ENCODE measurements at regions not wholly inside any gene's neighbourhood (a gene's known extent, or its start where the extent isn't known, plus 50 kb on each side); places are given as distances from the start of the nearest gene placed in this dataset.
"Not testable (repeated sequence)": the region's sequence is repeated elsewhere in the genome, so short reads cannot be mapped to it uniquely, and the experiment has no call there.

DNA sequence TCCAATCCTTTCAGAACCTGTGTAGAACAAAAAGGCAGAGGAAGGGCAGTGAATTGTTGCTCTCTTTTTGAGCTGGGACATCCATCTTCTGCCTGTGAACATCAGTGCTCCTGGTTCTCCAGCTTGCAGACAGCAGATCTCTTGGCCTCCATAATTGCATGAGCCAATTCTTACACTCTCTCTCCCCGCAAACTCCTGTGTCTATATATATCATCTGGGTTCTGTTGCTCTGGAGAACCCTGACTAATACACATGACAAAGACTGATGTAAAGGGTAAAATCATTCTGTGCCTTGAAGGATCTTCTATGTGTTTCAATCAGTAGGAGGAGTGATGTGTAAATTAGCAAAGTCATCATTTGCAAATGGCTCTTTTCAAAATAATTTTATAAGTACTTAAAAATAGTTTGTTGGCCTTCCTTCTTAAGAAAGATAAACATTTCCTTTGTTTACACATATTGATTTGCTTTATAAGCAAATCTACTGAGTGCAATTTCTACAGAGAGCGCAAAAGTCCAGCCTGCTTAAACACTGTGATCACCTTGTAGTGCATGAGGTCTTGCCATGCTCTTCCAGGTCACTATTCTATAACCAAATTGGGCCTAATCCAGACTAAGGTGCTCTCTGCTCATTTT, 154.9 kb upstream of the ANKRD28 start:
- DNase-seq = no peak

DNA sequence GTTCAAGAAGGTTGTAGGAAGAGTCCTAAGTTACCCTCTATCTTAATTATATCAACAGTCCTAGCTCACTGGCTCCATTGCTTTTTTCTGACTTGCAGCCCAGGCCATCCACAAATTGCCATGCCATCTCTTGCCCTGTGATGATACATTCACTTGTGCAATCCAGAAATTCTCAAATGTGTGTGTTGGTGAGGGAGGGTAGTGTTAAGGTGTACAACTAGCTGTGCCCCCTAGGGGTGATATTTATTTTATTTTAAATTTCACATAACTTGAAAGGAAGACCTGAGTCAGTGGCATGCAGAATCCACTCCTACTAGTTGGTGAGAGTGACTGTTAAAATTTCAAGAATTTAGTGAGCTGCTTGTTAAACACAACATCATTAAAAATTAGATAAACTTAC, 156.1 kb upstream of the ANKRD28 start:
- DNase-seq = no peak

DNA sequence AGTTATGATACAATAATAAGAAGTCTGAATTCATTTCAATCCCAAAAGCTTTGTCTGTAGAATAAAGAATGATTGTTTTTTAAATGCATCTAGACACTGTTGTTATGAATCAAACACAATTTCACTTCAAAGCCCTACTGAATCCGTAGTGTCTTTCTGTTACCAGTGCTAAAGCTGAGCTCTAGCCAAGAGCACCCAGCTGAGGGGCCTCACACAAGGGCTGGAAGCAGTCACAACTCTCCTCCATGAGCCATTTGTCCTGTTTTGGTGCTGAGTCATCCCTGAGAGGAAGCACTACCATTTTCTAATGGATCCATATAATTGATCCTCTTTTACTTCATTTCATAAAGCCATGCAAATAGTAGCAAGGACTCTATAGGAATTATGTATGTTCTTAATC, 158.2 kb upstream of the ANKRD28 start:
- DNase-seq = no peak

DNA sequence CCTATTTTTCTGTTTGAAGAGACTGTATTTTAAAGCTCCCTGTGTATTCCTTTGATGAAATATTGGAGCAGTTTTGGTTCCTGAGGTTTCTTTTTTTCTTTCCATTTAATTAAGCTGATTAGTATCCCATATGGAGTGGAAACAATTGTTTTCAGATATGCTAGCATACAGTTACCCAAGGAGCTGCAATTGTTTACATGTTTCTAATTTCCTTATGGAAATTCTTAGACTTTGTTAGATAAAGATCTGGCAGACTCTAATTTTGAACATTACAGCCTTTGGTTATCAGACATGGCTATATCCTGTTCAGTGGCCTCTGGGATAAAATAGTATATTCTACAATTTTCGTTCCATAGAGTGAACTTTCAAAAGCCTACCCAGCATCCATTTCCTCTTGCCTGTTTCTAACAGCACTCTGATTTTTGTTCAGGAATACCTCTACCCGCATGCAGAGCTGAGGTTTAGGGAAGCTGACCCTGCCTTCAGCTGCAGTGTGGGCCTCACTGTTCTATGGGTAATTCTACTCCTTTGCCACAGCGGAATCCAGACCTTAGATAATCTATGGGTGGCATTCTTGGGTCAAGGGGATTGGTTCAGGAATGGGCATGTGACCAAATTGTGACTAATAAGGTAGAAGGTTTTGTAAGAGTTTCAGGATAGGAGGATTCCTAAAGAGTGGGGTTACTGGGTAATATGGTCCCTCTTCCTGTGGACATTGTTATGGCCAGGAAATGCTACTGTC, 161.1 kb upstream of the ANKRD28 start:
- no peak for DNase-seq

DNA sequence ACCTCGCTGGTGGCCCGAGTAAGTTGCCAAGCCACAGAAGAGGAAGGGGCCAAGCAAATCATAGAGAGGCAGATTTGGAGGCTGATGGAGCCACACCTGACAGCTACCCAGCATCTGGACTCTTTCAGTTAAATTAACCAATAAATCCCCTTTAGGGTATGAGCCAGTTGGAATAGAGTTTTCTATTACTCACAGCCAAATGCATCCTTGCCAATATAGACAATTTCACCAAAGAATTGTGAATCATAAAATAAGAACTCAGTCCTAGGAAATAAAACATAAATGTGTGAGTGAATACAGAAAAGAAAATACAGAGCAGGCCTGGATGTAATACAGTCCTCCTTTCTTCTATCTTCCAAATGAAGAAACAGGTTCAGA, 161.6 kb upstream of the ANKRD28 start:
- DNase-seq = no peak

DNA sequence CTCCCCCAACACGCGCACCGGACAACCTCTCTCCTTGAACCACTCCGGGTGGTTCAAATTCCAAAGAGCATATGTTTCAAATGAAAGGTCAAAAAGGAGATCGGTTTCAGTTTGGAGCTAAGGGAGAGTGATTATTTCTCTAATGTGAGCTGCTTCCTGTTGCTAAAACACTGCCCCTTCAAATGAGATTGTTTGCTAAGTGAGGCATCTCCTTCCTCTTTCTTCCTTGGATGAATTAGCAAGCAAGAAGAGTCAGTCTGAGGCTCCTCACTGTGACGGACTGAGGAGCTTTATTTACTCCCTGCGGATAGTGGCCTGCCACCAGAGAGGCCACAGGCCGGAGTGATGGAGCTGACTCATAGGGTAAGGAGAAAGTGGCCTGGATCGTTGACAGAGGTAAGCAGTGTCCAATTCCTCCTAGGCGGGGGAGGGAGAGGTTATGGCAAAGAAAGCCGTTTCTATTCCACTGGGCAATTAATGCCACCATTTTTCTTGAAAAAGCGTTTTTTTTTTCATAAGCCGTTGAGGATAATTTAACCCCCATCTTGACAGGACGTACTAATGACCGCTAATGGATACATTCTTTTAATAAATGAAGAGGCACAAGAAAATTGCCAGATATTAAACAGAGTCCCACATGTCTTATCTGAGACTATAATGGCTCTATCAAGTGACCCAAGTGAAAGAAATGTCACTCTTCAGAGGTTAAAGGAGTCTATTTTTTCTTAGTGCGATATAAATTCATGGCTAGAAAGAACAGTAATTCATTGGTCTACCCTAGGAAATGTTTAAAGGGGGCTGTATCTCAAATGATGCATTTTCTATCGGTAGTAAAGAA, 167.0 kb upstream of the ANKRD28 start:
- no peak for DNase-seq

DNA sequence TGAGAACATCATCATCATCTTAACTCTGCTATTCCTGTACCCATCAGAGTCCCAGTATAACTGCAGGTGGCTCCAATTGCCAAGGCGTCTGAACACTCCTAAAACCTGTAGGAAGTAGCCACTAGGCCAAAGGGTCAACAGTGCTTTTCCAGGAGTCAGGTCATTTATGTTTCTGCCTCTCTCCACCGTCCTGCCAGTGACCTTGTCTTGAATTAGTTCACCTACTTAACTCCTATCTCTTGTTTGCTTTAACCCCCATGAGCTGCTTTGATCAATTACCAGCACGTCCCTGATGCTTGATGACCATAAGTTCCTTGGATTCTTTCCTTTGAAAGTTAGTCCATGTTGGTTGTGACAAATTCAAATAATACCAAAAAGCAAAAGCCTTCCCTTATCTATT, 169.8 kb upstream of the ANKRD28 start:
- DNase-seq = no peak

DNA sequence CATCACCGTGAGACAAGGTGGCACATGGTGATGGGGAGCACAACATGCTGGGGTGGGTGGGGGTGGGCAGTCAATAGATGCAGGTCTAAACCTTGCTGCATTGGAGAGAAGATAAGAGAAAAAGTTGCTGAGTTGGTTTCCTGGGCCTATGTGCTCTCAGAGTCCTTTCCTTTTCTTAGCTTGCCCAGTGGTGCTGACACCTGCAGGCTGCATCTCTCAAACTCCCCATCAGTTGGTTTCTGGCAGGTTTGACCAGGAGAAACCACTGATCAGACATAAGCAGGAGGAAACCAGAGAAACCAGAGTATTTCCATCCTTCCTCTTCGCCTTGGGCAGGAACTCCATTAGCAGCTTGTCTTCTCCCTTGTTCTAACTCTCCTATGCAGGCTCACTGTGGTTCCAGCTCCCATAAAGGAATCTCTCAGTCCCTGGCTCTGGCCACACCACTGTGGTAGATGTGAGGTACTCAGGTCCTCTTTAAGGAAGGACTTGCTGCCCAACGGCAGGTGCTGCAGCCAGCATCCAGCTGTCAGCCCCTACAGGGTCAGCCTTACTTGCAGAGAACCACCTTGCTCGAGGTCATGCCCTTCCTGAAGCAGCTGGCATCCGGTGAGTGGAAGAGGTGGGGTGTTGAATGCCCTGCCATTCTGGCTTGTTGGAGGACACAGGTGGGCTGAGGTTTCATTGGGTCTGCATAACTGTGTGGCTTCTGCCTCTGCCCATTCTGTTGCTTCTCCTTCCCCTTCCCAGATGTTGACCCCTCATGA, 172.3 kb upstream of the ANKRD28 start:
- DNase-seq = no peak

DNA sequence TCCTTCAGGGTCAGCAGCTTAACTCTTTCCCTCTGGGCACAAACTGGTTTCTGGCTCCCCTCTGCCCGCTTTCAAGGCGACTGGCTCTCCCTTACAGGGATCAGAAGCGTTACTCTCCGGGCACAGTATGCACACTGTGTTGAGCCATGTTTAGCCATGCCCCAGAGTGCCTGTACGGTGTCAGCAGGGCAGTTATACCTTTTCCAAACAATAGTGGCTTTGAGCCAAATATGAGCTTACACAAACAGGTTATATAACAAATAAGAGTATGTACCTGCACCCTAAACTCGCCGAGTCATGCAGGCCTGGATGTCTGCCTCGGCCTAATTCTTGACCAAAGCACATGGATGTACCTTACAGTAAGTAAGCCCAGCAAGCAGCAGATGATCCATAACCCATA, 175.6 kb upstream of the ANKRD28 start:
- no peak for DNase-seq

DNA sequence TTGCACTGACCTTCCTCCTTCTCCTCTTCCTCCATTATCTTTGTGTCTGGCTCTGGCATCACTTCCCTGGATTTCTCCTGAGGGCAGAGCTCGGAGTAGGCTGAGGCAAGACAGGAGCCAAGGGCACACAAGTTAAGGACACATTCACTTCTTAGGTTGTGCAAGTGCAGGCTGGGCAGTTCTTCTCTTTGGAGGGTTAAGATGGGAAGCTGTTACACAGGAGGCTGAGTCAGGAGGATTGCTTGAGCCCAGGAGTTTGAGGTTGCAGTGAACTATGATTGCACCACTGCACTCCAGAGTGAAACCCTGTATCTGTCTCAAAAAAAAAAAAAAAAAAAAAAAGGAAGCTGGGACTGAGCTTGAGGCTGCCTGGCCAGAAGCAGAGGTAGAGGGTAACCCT, 176.2 kb upstream of the ANKRD28 start:
- no peak for DNase-seq

DNA sequence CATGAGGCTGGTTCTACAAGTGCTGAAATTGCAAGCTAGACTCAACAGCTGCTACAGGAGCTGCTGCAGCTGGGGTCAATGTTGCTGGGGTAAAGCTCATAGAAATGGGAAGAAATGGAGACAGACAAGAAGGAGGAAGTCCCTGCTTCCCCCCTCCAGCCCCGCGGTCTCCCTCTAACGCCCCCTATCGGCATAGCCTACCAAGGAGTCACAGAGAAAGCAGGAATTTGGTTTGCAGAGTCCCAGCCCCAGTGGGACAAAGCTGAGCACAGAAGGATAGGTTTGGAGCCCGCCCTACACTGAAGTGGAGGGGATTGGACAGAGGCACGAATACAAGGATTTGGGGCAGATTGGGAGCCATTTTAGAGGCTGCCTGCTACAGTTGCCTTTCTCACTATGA, 176.9 kb upstream of the ANKRD28 start:
- no peak for DNase-seq

DNA sequence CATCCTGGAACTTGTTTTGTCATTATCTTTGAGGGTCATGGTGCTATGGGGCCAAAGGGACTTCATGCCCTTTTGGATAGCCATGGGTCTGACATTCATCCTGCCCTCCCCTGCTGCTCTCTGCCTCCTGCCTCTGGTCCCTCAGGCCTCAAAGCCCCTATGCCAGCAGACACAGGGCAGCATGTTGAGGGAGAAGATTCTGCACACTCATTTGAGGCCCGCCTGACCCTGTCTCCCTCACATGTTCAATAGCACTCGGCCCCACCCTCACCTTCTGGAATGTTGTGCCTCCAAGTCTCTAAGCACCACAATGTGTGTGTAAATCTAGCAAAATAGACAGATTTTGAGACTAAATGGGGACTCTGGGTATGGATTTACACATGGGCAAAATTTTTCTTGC, 178.7 kb upstream of the ANKRD28 start:
- no peak for DNase-seq

DNA sequence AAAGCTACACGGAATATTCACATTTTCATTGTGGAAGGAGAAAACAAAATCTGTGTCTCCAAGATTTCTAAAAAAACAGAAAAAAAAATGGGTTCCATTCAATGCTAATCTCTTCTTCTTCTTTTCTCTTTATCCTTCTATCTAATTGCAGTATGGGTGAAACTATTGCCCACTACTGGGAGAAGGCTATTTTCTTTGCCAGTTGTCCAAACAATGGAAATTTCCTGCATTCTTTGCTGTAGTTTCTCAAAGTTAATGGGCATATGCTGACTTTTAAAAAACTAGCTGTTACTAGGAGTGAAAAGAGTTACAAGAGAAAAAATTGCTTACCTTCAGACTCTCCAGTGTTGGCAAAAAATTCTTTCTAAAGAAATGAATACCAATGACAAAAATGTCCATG, 179.3 kb upstream of the ANKRD28 start:
- no peak for DNase-seq

DNA sequence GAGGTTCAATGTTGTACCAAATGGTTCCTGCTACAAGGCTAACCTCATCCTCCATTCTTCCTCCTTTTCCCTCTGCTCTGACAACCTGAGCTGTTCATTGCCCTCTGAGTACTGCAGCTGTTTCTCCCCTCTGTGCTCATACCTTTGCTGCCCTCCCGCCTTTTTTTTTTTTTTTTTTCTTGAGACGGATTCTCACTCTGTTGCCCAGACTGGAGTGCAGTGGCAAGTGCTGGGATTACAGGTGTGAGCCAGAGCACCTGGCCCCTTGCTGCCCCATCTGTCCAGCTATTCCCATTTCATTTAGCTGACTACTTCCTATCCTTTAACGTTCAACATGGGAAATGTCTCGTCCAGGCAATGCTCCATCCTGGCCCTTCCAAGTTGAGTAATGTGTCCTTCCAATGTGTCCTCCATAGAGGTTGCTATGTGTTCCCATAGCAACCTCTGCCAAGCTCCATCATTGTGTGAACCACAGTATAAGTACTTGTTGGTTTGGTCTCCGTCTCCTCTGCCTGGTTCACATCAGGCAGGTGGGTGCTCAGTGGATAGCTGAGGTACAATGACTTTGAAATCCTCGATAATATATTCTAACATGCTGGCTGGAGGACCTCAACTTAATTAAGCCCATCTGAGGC, 179.9 kb upstream of the ANKRD28 start:
- no peak for DNase-seq

DNA sequence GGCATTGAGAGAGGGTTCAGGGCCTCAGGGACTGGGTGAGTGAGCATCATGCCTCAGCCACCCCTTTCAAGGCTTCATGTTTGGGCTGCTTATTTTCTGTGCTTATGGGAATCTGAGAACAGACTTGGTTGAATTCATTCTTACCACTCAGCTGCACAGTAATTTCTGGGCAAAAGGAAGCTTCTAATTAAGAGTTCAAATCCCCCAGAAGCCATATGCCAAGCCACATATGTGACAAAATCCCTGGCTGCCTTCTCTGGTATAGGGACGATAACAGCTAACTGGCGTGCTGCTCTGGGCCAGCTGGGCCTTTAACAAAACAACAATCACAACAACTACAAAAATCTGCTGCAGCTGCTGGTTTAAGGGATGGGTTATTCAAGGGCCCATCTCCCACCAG, 181.0 kb upstream of the ANKRD28 start:
- DNase-seq = no peak

DNA sequence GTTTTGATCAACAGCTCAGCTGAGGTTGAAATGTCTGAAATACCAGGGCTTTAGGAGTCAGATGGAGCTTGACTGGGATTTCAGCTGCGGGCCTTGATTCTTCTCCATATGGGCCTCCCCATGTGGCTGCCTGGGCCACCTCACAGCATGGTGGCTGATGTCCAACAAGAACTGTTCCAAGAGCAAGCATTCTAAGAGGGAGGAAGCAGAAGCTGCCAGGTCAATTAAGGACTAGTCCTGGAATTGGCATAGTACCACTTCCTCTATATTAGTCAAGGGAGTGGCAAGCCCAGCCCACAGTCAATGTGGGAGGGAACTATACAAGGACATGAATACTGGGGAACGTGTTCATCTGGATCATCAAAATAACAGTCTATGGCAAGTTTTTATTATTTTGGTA, 181.7 kb upstream of the ANKRD28 start:
- DNase-seq = no peak

DNA sequence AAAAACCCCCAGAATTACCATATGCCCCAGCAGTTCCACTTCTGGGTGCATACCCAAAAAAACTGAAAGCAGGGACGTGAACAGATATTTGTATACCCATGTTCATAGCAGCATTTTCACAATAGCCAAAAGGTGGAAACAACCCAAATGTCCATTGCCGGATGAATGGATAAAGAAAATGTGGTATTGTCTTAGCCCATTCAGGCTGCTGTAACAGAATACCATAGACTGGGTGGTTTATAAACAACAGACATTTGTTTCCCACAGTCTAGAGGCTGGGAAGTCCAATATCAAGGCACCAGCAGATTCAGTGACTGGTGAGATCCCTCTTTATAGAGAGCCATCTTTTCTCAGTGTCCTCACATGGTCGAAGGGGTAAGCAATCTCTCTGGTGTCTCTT, 182.1 kb upstream of the ANKRD28 start:
- DNase-seq = no peak

DNA sequence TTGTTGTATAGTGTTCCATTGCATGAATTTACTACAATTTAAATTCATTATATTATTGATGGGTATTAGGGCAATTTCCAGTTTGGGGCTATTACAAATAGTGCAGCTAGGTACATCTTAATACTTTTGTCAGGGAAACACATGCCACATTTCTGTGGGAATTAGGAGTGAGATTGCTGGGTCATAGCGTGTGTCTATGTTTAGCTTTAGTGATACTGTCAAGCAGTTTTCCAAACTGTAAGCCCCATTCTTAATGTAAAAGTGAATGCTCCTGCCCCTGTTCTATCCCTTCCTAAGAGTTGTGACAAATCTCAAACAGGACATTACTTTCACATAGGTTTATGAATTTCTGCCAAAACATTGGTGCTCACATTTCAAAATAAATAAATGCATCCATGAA, 184.5 kb upstream of the ANKRD28 start:
- DNase-seq = no peak

DNA sequence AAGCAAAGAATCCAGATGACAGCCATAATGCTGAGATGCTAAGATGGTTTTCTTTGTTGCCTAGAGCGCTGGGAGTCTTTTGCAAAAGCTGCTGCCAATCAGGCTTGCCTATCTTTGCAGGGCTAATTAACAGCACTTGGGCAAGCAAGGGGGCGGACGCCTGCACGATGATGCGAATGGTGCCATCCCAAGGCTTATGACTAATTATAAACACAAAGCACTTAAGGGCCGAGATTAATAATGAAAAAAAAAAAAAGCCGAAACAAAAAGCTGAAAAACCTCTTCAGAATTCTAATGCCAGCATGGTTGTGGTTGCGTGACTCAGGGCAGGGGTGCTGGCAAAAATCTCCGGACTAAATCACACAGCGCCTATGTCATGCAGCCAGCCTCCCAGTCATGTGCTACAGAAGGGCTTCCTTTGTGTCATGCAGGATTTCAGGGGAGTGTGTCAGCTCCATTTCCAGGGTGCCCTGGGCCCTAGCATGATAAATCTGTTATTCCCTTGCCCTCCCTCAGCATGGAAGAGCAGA, 185.0 kb upstream of the ANKRD28 start:
- DNase-seq = no peak

DNA sequence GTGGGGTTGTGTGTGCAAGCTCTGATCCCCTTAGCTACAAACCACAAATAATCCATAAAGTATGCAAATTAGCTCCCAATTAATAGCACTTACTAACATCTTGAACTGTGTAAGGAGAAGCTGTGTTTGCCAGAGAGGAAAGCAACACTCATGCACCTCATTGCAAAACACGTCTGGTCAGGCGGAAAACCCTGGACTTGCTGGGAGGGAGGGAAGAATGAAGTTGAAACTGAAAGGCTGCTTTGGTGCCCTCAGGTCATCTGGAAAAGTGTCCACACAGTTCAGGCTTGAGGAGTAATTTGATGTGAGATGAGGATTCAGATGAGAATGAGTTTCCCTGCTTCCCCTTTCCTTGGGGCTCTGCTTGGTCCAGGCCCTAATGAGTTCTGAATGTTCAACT, 185.5 kb upstream of the ANKRD28 start:
- no peak for DNase-seq

DNA sequence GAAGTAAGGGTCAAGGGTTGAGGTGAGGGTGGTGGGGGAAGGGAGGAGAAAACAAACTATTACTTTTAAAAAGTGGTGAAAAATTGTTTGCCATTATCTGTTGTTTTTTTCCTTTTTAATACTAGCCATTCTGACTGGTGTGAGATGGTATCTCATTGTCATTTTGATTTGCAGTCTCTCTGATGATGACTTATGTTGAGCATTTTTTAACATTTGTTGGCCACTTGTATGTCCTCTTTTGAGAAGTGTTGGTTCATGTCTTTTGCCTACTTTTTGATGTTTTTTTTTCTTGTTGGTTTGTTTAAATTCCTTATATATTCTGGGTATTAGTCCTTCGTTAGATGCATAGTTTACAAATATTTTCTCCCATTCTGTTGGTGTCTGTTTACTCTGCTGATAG, 185.9 kb upstream of the ANKRD28 start:
- DNase-seq = no peak

DNA sequence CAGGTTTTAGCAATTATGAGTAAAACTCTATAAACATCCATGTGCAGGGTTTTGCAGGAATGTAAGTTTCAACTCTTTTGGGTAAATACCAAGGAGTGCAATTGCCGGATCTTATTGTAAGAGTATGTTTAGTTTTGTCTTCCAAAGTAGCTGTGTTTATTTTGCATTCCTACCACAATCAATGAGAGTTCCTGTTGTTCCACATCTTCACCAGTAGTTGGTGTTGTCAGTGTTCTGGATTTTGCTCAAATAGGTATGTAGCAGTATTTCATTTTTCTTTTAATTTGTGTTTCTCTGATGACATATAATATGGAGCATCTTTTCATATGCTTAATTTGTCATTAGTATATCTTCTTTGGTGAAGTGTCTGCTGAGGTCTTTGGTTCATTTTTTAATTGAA, 185.1 kb upstream of the GALNT15 start:
- no peak for DNase-seq

DNA sequence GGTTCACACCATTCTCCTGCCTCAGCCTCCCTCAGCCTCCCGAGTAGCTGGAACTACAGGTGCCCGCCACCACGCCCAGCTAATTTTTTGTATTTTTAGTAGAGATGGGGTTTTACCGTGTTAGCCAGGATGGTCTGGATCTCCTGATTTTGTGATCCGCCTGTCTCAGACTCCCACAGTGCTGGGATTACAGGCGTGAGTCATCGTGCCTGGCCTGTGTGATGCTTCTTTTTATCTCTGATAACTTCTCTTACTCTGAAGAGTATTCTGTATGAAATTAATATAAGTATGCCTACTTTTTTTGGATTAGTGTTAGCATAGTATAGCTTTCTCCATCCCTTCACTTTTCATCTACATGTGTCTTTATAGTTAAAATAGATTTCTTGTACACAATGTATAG, 180.8 kb upstream of the GALNT15 start:
- not testable (repeated sequence) for DNase-seq

Data from activated CD4-positive, alpha-beta T cell treated with anti-CD3 and anti-CD28 coated beads for 4 hours (primary cell).